ENCODE measurements at regions not wholly inside any gene's neighbourhood (a gene's known extent, or its start where the extent isn't known, plus 50 kb on each side); places are given as distances from the start of the nearest gene placed in this dataset.

GRCh38 chr4:89363786-89364185 is 56.2 kb upstream of the GPRIN3 start:
- no peak for DNase-seq (ENCODE audit: low spot score)

GRCh38 chr4:89358935-89359638 is 51.5 kb upstream of the GPRIN3 start:
- no peak for DNase-seq (ENCODE audit: low spot score)

GRCh38 chr4:89357787-89358186 is 50.2 kb upstream of the GPRIN3 start:
- no peak for DNase-seq (ENCODE audit: low spot score)

All from NAMALWA (cell line).